WERI-Rb-1 (cell line): ENCODE measurements at regions not wholly inside any gene's neighbourhood (a gene's known extent, or its start where the extent isn't known, plus 50 kb on each side); places are given as distances from the start of the nearest gene placed in this dataset.

Experiments used
- DNase-seq: peaks from one replicate; pipeline ENCODE4 v3.0.0-alpha.2; 2020
- H3K27ac ChIP-seq: fragments of 250-450 bp; sonication (Bioruptor Pico); 2 replicates; pipeline ENCODE4 v1.5.1; 2020; ENCODE audit warnings: mild to moderate bottlenecking, moderate library complexity
- H3K27me3 ChIP-seq: fragments of 250-450 bp; sonication (Bioruptor Pico); 2 replicates; pipeline ENCODE4 v1.5.1; 2021; ENCODE audit warnings: mild to moderate bottlenecking, low read depth, moderate library complexity; ENCODE audit not compliant: insufficient read depth, severe bottlenecking
- H3K36me3 ChIP-seq: fragments of 250-450 bp; sonication (Bioruptor Pico); 2 replicates; pipeline ENCODE4 v1.5.1; 2020; ENCODE audit warnings: mild to moderate bottlenecking, moderate library complexity
- H3K4me3 ChIP-seq: 2 replicates; pipeline ENCODE4 v1.5.1; 2011; ENCODE audit warnings: low read depth, mild to moderate bottlenecking, control low read depth, low read length
- H3K9me3 ChIP-seq: fragments of 250-450 bp; sonication (Bioruptor Pico); 2 replicates; pipeline ENCODE4 v1.5.1; 2021; ENCODE audit warnings: mild to moderate bottlenecking, moderate library complexity; ENCODE audit not compliant: severe bottlenecking
- TF ChIP-seq, protein P1 (sequence below): IDR thresholded peaks from 2 replicates; pipeline ENCODE4 v1.5.1; 2011; ENCODE audit warnings: low read depth, mild to moderate bottlenecking, control low read depth, inconsistent platforms, low read length

DNA sequence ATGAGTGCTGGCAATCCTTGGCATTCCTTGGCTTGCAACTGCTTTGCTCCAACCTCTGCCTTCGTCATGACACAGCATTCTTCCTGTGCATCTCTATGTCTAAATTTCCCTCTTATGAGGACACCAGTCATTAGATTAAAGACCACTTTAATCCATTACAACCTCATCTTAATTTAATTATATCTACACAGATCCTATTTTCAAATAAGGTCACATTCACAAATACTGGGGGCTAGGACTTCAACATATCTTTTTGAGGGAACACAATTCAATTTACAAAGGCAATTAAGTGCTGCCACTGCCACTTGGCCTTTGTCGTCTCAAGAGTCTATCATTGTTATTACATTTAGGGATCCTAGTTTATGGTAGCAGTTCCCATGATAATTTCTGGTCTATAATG is 163.7 kb upstream of the PPP1R2C start:
- DNase-seq = no peak
- no peak overlapping the region for H3K4me3 ChIP-seq
- no peaks in the 10 kb centered on the region for H3K9me3 ChIP-seq
- H3K27me3 ChIP-seq = no peaks in the 10 kb centered on the region
- no peak overlapping the region for H3K27ac ChIP-seq
- H3K36me3 ChIP-seq = no peaks in the 10 kb centered on the region
- TF ChIP-seq, protein P1, sequence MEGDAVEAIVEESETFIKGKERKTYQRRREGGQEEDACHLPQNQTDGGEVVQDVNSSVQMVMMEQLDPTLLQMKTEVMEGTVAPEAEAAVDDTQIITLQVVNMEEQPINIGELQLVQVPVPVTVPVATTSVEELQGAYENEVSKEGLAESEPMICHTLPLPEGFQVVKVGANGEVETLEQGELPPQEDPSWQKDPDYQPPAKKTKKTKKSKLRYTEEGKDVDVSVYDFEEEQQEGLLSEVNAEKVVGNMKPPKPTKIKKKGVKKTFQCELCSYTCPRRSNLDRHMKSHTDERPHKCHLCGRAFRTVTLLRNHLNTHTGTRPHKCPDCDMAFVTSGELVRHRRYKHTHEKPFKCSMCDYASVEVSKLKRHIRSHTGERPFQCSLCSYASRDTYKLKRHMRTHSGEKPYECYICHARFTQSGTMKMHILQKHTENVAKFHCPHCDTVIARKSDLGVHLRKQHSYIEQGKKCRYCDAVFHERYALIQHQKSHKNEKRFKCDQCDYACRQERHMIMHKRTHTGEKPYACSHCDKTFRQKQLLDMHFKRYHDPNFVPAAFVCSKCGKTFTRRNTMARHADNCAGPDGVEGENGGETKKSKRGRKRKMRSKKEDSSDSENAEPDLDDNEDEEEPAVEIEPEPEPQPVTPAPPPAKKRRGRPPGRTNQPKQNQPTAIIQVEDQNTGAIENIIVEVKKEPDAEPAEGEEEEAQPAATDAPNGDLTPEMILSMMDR = no peak

DNA sequence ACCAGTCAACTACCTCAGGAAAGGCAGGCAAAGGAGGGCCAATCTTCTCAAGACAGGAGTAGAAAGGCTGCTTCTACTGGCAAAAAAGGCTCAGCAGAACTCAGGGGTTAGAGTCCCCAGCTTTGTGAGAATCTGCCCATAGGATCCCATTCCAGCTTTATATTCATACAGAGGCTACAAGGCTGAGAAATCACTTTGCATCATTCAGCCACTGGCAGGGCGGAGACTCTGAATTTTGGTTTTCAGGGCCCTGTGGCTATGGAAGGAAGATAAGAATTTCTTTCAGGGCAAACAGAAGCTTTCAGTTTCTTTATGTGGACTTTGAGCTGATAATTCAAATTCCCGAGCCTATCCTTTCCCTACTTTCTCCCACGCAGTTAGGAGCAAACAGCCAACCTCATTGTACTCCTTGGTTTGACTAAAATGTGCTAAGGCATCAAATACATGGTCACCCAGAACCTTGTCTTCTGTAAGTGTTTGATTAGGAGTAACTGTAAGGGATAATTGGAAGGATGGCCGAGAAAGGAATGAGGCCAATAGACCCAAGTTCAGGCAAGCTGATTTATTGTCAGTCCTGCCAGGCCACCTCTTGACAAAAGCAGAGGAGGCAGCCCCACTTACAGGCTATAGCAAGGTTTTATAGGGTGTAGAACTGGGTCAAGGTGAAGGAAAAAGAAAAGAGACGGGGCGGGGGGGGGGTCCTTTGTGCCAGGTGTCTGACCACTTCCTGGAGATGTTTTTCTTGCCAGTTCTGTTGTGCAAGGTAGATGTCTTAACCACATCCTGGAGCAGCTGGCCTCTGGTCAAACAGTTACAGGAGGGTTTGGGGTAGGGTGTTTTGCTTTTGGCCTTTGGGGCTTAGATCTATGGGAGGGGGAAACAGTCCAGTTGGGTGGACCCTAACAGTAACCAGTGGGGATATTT is 165.3 kb upstream of the PPP1R2C start:
- Histone ChIP-seq H3K36me3 (no peaks in the 10 kb centered on the region), H3K27ac (no peak overlapping the region), H3K9me3 (no peaks in the 10 kb centered on the region), H3K4me3 (no peak overlapping the region), H3K27me3 (no peaks in the 10 kb centered on the region)
- no peak for DNase-seq
- TF ChIP-seq, protein P1 = no peak

- Histone ChIP-seq H3K9me3 (no peaks in the 10 kb centered on the region), H3K27me3 (peaks cover 3% of the 10 kb centered on the region), H3K27ac (no peak overlapping the region), H3K36me3 (no peaks in the 10 kb centered on the region), H3K4me3 (no peak overlapping the region)
- TF ChIP-seq, protein P1 = no peak
- DNase-seq = no peak
Measured at GRCh38 chrX:42944381-42944998, 166.5 kb upstream of the PPP1R2C start.

- no peak overlapping the region for H3K4me3 ChIP-seq
- H3K27me3 ChIP-seq = peaks cover 3% of the 10 kb centered on the region
- no peak for DNase-seq
- no peaks in the 10 kb centered on the region for H3K9me3 ChIP-seq
- TF ChIP-seq, protein P1 = no peak
- no peak overlapping the region for H3K27ac ChIP-seq
- H3K36me3 ChIP-seq = no peaks in the 10 kb centered on the region
Measured at GRCh38 chrX:42946544-42947194, 168.7 kb upstream of the PPP1R2C start.

DNA sequence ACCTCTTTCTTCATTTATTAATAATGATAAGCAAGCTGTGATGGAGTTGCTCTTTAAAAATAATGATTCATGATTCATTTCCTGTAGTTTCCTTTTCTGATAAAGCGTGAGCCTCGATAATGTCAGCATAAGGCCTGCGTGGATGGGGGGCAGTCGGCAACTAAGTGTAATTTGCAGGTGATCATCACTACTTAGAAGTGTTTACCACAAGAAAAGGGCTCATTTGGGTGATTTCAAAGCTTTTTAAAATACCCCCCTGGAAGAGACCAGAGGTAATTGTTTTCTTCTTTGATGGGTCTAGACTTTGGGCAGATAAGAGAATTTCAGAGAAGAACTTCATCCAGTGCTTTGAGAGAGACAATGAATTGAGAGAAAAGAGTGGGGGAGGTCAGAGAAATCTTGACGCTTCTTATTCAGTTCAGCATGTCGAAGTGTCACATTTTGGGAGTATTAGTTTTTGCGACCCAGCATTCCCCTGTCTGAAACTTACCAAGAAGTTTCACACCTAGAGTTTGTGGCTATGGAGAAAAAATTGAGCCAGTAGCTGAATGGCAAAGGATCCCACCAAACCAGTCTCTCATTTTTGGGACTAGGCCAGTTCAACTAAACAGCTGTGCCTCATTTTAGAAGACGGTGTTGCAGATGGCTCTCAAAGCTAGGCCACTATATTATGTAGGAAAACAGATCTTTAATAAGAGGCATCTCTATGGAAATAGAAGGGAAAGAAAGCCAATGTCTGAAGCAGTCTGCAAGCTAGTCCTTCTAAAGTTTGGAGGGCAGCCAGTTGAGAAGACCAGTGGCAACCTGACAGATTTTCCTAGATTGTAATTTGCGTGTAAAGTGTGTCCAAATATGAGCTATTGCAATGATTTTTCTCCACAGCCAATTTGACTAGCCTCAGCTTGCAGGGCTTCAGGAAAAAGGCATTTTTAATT is 171.0 kb upstream of the PPP1R2C start:
- Histone ChIP-seq H3K27me3 (peaks cover 3% of the 10 kb centered on the region), H3K9me3 (no peaks in the 10 kb centered on the region), H3K27ac (no peak overlapping the region), H3K4me3 (no peak overlapping the region), H3K36me3 (no peaks in the 10 kb centered on the region)
- TF ChIP-seq, protein P1 = no peak
- DNase-seq = no peak
